DOHH2 (cell line): ENCODE measurements at regions not wholly inside any gene's neighbourhood (a gene's known extent, or its start where the extent isn't known, plus 50 kb on each side); places are given as distances from the start of the nearest gene placed in this dataset.

Source experiments
- EZH2phosphoT487 ChIP-seq: fragments of 200-600 bp; sonication (generic); IDR thresholded peaks from 2 replicates; pipeline ENCODE4 v1.6.1; 2017; ENCODE audit warnings: borderline replicate concordance, mild to moderate bottlenecking, antibody characterized with exemption, low read length, moderate library complexity, mixed read lengths
- TF ChIP-seq, protein P1 (sequence below): fragments of 200-600 bp; sonication (generic); IDR thresholded peaks from one replicate; pipeline ENCODE4 v1.5.1; 2014; ENCODE audit warnings: antibody characterized with exemption, mild to moderate bottlenecking, low read depth, low read length; ENCODE audit not compliant: poor library complexity, severe bottlenecking

DNA sequence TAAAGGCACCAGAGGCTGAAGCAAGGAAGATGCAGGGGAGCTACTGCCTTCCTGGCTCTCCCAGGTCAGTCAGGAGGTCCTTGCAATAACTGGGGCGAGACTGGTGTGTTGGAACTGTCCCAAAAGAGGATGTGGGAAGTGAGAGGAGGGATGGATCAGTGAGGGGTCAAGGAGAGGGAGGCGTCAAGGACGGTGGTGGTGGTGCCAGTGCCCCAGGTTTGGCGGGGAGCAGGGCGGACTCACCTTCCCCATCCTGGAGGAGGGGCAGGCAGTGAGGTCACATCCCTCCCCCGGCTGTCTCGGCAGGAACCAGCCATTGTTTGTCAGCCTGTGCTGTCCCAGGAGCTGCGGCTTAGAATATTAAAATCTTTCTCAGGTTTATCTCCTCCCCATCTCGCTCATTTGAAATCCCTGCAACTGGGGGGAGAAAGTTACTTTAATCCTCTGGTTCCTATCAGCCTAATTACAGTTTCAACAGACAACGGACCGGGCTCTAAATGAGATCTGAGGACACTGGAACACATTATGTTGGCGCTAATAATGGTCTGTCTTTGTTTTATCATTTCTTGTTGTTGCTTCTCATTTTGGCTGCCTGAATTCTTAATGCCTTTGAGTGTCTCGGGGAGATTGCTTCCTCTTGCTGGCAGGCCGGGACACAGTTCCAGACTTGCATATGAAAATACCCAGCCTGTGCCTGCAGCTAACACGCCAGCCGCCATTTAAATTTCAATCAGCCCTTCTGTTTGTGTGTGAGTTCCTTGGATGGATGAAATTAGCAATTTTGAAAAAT lies 387.5 kb downstream of the RPS24 start:
- TF ChIP-seq, protein P1, sequence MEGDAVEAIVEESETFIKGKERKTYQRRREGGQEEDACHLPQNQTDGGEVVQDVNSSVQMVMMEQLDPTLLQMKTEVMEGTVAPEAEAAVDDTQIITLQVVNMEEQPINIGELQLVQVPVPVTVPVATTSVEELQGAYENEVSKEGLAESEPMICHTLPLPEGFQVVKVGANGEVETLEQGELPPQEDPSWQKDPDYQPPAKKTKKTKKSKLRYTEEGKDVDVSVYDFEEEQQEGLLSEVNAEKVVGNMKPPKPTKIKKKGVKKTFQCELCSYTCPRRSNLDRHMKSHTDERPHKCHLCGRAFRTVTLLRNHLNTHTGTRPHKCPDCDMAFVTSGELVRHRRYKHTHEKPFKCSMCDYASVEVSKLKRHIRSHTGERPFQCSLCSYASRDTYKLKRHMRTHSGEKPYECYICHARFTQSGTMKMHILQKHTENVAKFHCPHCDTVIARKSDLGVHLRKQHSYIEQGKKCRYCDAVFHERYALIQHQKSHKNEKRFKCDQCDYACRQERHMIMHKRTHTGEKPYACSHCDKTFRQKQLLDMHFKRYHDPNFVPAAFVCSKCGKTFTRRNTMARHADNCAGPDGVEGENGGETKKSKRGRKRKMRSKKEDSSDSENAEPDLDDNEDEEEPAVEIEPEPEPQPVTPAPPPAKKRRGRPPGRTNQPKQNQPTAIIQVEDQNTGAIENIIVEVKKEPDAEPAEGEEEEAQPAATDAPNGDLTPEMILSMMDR, result no peak
- no peak for TF ChIP-seq EZH2phosphoT487
